ENCODE measurements at regions not wholly inside any gene's neighbourhood (a gene's known extent, or its start where the extent isn't known, plus 50 kb on each side); places are given as distances from the start of the nearest gene placed in this dataset.

- no peak overlapping the region for H3K4me3 ChIP-seq (ENCODE audit: control insufficient read depth, low read depth, low read length)
- TF ChIP-seq CTCF (conservative IDR thresholded peaks at IDR 0.05; ENCODE audit: control insufficient read depth, insufficient read depth, low read depth, low read length) = no peak
- no peak for DNase-seq (ENCODE audit: low read depth)
Measured at GRCh38 chr1:60974524-60975372, 107.6 kb upstream of the NFIA start.

GRCh38 chr1:60973668-60974067, 108.7 kb upstream of the NFIA start:
- no peak overlapping the region for H3K4me3 ChIP-seq (ENCODE audit: control insufficient read depth, low read depth, low read length)
- no peak for DNase-seq (ENCODE audit: low read depth)
- TF ChIP-seq CTCF (conservative IDR thresholded peaks at IDR 0.05; ENCODE audit: control insufficient read depth, insufficient read depth, low read depth, low read length) = no peak

- no peak overlapping the region for H3K4me3 ChIP-seq (ENCODE audit: control insufficient read depth, low read depth, low read length)
- peak; percentile 89 for DNase-seq (ENCODE audit: low read depth)
- no peak for TF ChIP-seq CTCF (conservative IDR thresholded peaks at IDR 0.05; ENCODE audit: control insufficient read depth, insufficient read depth, low read depth, low read length)
Measured at GRCh38 chr1:60972841-60973364, 109.5 kb upstream of the NFIA start.

GRCh38 chr1:60971330-60971729, 111.0 kb upstream of the NFIA start:
- no peak overlapping the region for H3K4me3 ChIP-seq (ENCODE audit: control insufficient read depth, low read depth, low read length)
- no peak for TF ChIP-seq CTCF (conservative IDR thresholded peaks at IDR 0.05; ENCODE audit: control insufficient read depth, insufficient read depth, low read depth, low read length)
- no peak for DNase-seq (ENCODE audit: low read depth)

- TF ChIP-seq CTCF (conservative IDR thresholded peaks at IDR 0.05; ENCODE audit: control insufficient read depth, insufficient read depth, low read depth, low read length) = peak; percentile 49
- DNase-seq (ENCODE audit: low read depth) = peak; percentile 55
- H3K4me3 ChIP-seq (ENCODE audit: control insufficient read depth, low read depth, low read length) = no peak overlapping the region
Measured at GRCh38 chr1:60969971-60970509, 112.3 kb upstream of the NFIA start.

- TF ChIP-seq CTCF (conservative IDR thresholded peaks at IDR 0.05; ENCODE audit: control insufficient read depth, insufficient read depth, low read depth, low read length) = no peak
- H3K4me3 ChIP-seq (ENCODE audit: control insufficient read depth, low read depth, low read length) = no peak overlapping the region
- no peak for DNase-seq (ENCODE audit: low read depth)
Measured at GRCh38 chr1:60965280-60965854, 117.0 kb upstream of the NFIA start.

All from fibroblast of mammary gland (primary cell).